HG02763 (cell line): ENCODE measurements at regions not wholly inside any gene's neighbourhood (a gene's known extent, or its start where the extent isn't known, plus 50 kb on each side); places are given as distances from the start of the nearest gene placed in this dataset.

Source experiments
- ATAC-seq: cut with Tn5 transposase; IDR thresholded peaks from one replicate; pipeline ENCODE4 v1.9.1; 2021; ENCODE audit warnings: mild to moderate bottlenecking, moderate library complexity; ENCODE audit not compliant: unreplicated experiment

GRCh38 chr9:91151718-91152095 lies 210.0 kb downstream of the AUH start:
- ATAC-seq = no peak

GRCh38 chr9:91154686-91155085 lies 207.0 kb downstream of the AUH start:
- ATAC-seq = no peak

GRCh38 chr9:91155181-91155580 lies 206.5 kb downstream of the AUH start:
- no peak for ATAC-seq

- ATAC-seq = no peak
Measured at GRCh38 chr9:91155746-91156376, 205.9 kb downstream of the AUH start.

- no peak for ATAC-seq
Measured at GRCh38 chr9:91156451-91157234, 205.1 kb downstream of the AUH start.

GRCh38 chr9:91157883-91158282 lies 203.8 kb downstream of the AUH start:
- ATAC-seq = no peak

- ATAC-seq = no peak
Measured at GRCh38 chr9:91158286-91158685, 203.4 kb downstream of the AUH start.

- no peak for ATAC-seq
Measured at GRCh38 chr9:91158946-91159345, 202.8 kb downstream of the AUH start.

GRCh38 chr9:91159664-91160121 lies 202.0 kb downstream of the AUH start:
- no peak for ATAC-seq

- ATAC-seq = no peak
Measured at GRCh38 chr9:91160181-91160580, 201.5 kb downstream of the AUH start.

- no peak for ATAC-seq
Measured at GRCh38 chr9:91160599-91161464, 200.9 kb downstream of the AUH start.

GRCh38 chr9:91161465-91162300 lies 200.0 kb downstream of the AUH start:
- no peak for ATAC-seq

GRCh38 chr9:91162311-91162710 lies 199.4 kb downstream of the AUH start:
- no peak for ATAC-seq

GRCh38 chr9:91162784-91163443 lies 198.8 kb downstream of the AUH start:
- ATAC-seq = peak; percentile 63

- ATAC-seq = no peak
Measured at GRCh38 chr9:91163444-91163772, 198.3 kb downstream of the AUH start.

- ATAC-seq = no peak
Measured at GRCh38 chr9:91163773-91164471, 197.8 kb downstream of the AUH start.
